Heart right ventricle (tissue), 16 donors: ENCODE measurements at regions not wholly inside any gene's neighbourhood (a gene's known extent, or its start where the extent isn't known, plus 50 kb on each side); places are given as distances from the start of the nearest gene placed in this dataset.

ENCODE experiments used
- ATAC-seq, 8 donors: fragments of 200-7000 bp; cut with Tn5 transposase; one replicate each; pipeline ENCODE4 v1.9.1; 2020; ENCODE audit warnings: mild to moderate bottlenecking in 8 of 8, moderate library complexity in 8 of 8, moderate number of reproducible peaks in 1 of 8
- DNase-seq, 2 donors: peaks; one replicate each; pipeline ENCODE4 v3.0.0-alpha.2; 2020
- H3K27ac ChIP-seq, 10 donors: fragments of 200-600 bp; sonication (generic) in 2 of 10; one replicate each; pipeline versions ENCODE4 v1.5.0 to v1.8.0; 2020 to 2022; ENCODE audit warnings: mild to moderate bottlenecking in 3 of 10
- H3K27me3 ChIP-seq, 7 donors: fragments of 200-600 bp; one replicate each; pipeline ENCODE4 v1.8.0; 2021 to 2022; ENCODE audit warnings: mild to moderate bottlenecking in 2 of 7
- H3K36me3 ChIP-seq, 9 donors: fragments of 200-600 bp; sonication (generic) in 1 of 9; one replicate each; pipeline versions ENCODE4 v1.5.0 to v1.8.0; 2020 to 2022; ENCODE audit warnings: mild to moderate bottlenecking in 2 of 9
- H3K4me1 ChIP-seq, 9 donors: fragments of 200-600 bp; sonication (generic) in 1 of 9; one replicate each; pipeline versions ENCODE4 v1.5.0 to v1.8.0; 2020 to 2022; ENCODE audit warnings: mild to moderate bottlenecking in 4 of 9
- H3K4me3 ChIP-seq, 10 donors: fragments of 200-600 bp; sonication (generic) in 2 of 10; one replicate each; pipeline versions ENCODE4 v1.5.0 to v1.8.0; 2020 to 2022; ENCODE audit warnings: mild to moderate bottlenecking in 7 of 10, moderate library complexity in 2 of 10
- H3K9me3 ChIP-seq, 11 donors: fragments of 200-600 bp in 10 of 11; sonication (generic) in 2 of 11; one replicate each; pipeline versions ENCODE4 v1.5.0 to v1.8.0; 2013 to 2022; ENCODE audit warnings: mild to moderate bottlenecking in 2 of 11, control low read depth in 1 of 11, moderate library complexity in 1 of 11
- WGBS, 2 donors: extraction: QIAGEN DNeasy Blood & Tissue Kit; methylation state at CpG; one replicate each; pipeline ENCODE4 v1.1.7; 2013; ENCODE audit warnings: inconsistent platforms in 1 of 2; 5-methylcytosine and 5-hydroxymethylcytosine counted together
- intact Hi-C, 10 donors: fragments of 100-400 bp; cut with DNase I; formaldehyde crosslinking; loops; one replicate each; pipeline versions ENCODE4 v1.11.1 to v1.14.2; 2022
- TF ChIP-seq, protein P1 (sequence below), 9 donors: fragments of 200-600 bp; sonication (generic) in 2 of 9; IDR thresholded peaks; one replicate each; pipeline versions ENCODE4 v1.5.0 to v1.8.0; 2021 to 2022; ENCODE audit warnings: antibody characterized with exemption in 9 of 9, mild to moderate bottlenecking in 5 of 9, moderate library complexity in 1 of 9
- donor health status: Arrhythmogenic right ventricular cardiomyopathy.
- donor health status: ischemic (EF 13 %, LVEDD 7.1; RV severe dilation, severe dysfunction).
- donor health status: healthy with polysubstance abuse.
- donor health status: DM: no; HTN: yes; CAD: no.
- donor health status: DM: no; HTN: no; CAD: no.
- donor health status: ischemic (EF 25% LVEDD 6.9; RV normal size, moderate dysfunction).
- donor health status: ischemic (EF 25% LVEDD 5.7; RV mildly dilated, moderate dysfunction).
- donor health status: healthy.
- donor health status: DM: yes; HTN: yes; CAD: no.
- donor health status: Ischemic cardiomyopathy.
- donor health status: ischemic (EF 35%, LVEDD 5.7; RV mildly dilated, moderate dysfunction).
- donor health status: nonischemic (EF 11% LVEDD 7.7; RV severe dilation, severe dysfunction).
- donor health status: DM: yes; HTN: yes; CAD: no.
- donor health status: PGD.
- donor health status: ischemic (EF 29% LVEDD 5.4; RV normal size, mild dysfunction).
- donor health status: nonischemic (EF 23%, LVEDD 6.1; RV moderate dilation, normal function).

DNA sequence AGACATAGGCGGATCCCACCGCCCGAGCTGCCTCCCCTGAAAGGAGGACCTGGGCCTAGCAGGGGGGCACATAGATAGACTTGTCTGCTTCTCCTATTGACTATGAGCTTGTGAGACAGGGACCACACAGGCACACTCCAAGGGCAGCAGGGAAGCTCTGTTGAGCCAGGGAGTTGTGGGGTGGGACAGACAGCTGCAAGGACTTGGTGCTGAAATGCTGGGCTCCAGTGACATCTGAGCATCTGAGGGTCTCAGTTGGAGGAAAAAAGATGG, 53.4 kb upstream of the ANO1 start:
- Histone ChIP-seq H3K4me3 (no peak overlapping the region), H3K9me3 (peaks cover 0 to 15% (median 0%) of the 10 kb centered on the region in 11 donors), H3K27ac (no peak overlapping the region), H3K27me3 (no peaks in the 10 kb centered on the region), H3K4me1 (peaks cover 0 to 26% (median 10%) of the 10 kb centered on the region in 9 donors), H3K36me3 (no peaks in the 10 kb centered on the region)
- intact Hi-C loops: no loop called here
- ATAC-seq: no peak
- no peak for DNase-seq
- WGBS, 2 donors: 90 to 95% methylated on average over 3 of the region's 3 CpGs
- TF ChIP-seq, protein P1, sequence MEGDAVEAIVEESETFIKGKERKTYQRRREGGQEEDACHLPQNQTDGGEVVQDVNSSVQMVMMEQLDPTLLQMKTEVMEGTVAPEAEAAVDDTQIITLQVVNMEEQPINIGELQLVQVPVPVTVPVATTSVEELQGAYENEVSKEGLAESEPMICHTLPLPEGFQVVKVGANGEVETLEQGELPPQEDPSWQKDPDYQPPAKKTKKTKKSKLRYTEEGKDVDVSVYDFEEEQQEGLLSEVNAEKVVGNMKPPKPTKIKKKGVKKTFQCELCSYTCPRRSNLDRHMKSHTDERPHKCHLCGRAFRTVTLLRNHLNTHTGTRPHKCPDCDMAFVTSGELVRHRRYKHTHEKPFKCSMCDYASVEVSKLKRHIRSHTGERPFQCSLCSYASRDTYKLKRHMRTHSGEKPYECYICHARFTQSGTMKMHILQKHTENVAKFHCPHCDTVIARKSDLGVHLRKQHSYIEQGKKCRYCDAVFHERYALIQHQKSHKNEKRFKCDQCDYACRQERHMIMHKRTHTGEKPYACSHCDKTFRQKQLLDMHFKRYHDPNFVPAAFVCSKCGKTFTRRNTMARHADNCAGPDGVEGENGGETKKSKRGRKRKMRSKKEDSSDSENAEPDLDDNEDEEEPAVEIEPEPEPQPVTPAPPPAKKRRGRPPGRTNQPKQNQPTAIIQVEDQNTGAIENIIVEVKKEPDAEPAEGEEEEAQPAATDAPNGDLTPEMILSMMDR (IDR thresholded peaks at IDR 0.05): no peak

DNA sequence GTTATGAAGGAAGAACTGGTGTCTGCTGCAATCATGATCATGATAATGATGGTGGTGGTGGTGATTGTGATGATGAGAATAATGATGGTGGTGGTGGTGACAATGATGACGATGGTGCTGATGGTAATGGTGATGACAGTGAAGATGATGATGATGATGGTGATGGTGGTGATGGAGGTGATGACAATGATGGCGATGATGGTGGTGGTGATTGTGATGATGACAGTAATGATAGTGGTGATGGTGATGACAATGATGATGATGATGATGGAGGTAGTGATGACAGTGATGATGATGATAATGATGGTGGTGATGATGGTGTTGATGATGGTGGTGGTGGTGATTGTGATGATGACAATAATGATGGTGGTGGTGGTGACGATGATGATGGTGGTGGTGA, 52.8 kb upstream of the ANO1 start:
- peaks cover 0 to 23% (median 4%) of the 10 kb centered on the region in 9 donors for H3K4me1 ChIP-seq
- no peak for DNase-seq
- ATAC-seq: no peak
- H3K9me3 ChIP-seq: peaks cover 0 to 15% (median 0%) of the 10 kb centered on the region in 11 donors
- TF ChIP-seq, protein P1 (IDR thresholded peaks at IDR 0.05): no peak
- 93 to 97% methylated on average over 3 of the region's 3 CpGs for WGBS, 2 donors
- no peak overlapping the region for H3K4me3 ChIP-seq
- H3K36me3 ChIP-seq: no peaks in the 10 kb centered on the region
- H3K27ac ChIP-seq: no peak overlapping the region
- no peaks in the 10 kb centered on the region for H3K27me3 ChIP-seq
- intact Hi-C loops: no loop called here

DNA sequence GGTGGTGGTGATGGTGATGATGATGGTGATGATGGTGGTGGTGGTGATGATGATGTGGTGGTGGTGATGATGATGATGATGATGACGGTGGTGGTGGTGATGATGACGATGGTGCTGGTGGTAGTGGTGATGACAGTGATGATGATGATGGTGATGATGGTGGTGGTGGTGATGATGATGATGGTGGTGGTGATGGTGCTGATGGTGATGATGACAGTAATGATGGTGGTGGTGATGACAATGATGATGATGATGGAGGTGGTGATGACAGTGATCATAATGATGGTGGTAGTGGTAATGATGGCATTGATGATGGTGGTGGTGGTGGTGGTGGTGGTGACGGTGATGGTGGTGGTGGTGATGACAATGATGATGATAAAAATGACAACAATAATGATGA, 52.1 kb upstream of the ANO1 start:
- no peak overlapping the region for H3K27ac ChIP-seq
- H3K27me3 ChIP-seq: no peaks in the 10 kb centered on the region
- H3K36me3 ChIP-seq: no peaks in the 10 kb centered on the region
- no peak for ATAC-seq
- peaks cover 0 to 16% (median 2%) of the 10 kb centered on the region in 9 donors for H3K4me1 ChIP-seq
- 75 to 81% methylated on average over 3 of the region's 3 CpGs for WGBS, 2 donors
- no peak overlapping the region for H3K4me3 ChIP-seq
- intact Hi-C loops: no loop called here
- TF ChIP-seq, protein P1 (IDR thresholded peaks at IDR 0.05): no peak
- H3K9me3 ChIP-seq: peaks cover 0 to 15% (median 0%) of the 10 kb centered on the region in 11 donors
- DNase-seq: no peak

DNA sequence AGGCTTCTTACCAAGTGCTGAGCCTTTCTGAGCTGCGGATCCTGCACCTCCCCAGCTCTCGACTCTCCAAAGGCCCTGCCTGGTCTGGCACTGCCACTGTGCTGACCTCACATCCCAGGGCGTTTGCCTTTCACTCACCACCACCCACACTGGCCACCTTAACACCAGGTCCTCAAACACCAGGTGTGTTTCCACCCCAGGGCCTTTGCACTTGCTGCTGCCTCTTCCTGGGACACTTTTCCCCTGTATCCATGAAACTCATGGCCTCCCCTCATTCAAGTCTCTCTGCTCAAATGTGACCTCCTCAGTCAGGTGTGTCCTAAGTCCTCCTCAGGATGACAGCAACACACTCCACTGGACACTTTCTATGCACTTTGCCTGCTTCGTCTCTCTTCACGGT, 51.4 kb upstream of the ANO1 start:
- no peak overlapping the region for H3K4me3 ChIP-seq
- DNase-seq (no peak), ATAC-seq (no peak)
- H3K27ac ChIP-seq: no peak overlapping the region
- no peaks in the 10 kb centered on the region for H3K36me3 ChIP-seq
- 85 to 94% methylated on average over 5 of the region's 5 CpGs for WGBS, 2 donors
- intact Hi-C loops: no loop called here
- H3K27me3 ChIP-seq: no peaks in the 10 kb centered on the region
- peaks cover 0 to 15% (median 0%) of the 10 kb centered on the region in 11 donors for H3K9me3 ChIP-seq
- H3K4me1 ChIP-seq: peaks cover 0 to 15% (median 2%) of the 10 kb centered on the region in 9 donors
- TF ChIP-seq, protein P1 (IDR thresholded peaks at IDR 0.05): no peak

DNA sequence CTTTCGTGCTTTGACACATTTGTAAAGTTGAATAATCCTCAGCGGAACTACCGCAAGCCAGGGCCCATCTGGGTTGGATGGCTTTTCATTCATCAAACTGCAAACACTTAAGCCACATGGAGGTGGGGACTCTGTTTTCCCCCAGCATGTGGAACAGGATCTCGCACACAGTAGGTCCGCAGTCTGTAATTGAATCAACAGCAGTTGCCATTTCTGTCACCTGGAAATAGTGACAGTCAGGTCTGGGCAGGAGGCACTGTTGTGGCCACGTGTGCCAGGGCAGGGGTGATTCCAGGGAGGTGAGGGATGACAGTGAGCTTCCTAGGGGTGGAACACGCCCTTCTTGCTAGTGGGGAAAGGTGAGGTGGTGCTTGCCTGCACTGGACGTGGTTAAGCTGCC, 50.7 kb upstream of the ANO1 start:
- WGBS, 2 donors: 83 to 89% methylated on average over 8 of the region's 8 CpGs
- no peak overlapping the region for H3K4me3 ChIP-seq
- no peaks in the 10 kb centered on the region for H3K36me3 ChIP-seq
- no peaks in the 10 kb centered on the region for H3K27me3 ChIP-seq
- intact Hi-C loops: no loop called here
- DNase-seq: no peak
- peaks cover 0 to 15% (median 2%) of the 10 kb centered on the region in 9 donors for H3K4me1 ChIP-seq
- H3K27ac ChIP-seq: no peak overlapping the region
- TF ChIP-seq, protein P1 (IDR thresholded peaks at IDR 0.05): no peak
- ATAC-seq: no peak
- peaks cover 0 to 15% (median 0%) of the 10 kb centered on the region in 11 donors for H3K9me3 ChIP-seq
